SU-DHL-6 (cell line): ENCODE measurements at regions not wholly inside any gene's neighbourhood (a gene's known extent, or its start where the extent isn't known, plus 50 kb on each side); places are given as distances from the start of the nearest gene placed in this dataset.

Experiments
- H2AFZ ChIP-seq: fragments of 200-600 bp; sonication (generic); 2 replicates; pipeline ENCODE4 v1.6.1; 2014; ENCODE audit warnings: low read depth, mild to moderate bottlenecking, moderate library complexity, mixed read lengths, antibody characterized with exemption, low read length; ENCODE audit not compliant: severe bottlenecking
- H3F3A ChIP-seq: fragments of 200-600 bp; shearing (Covaris generic); 2 replicates; pipeline ENCODE4 v1.6.0; 2016; ENCODE audit warnings: antibody characterized with exemption, mild to moderate bottlenecking; ENCODE audit not compliant: insufficient read depth
- H3K27ac ChIP-seq: fragments of 200-600 bp; sonication (generic); 2 replicates; pipeline ENCODE4 v1.5.1; 2016; ENCODE audit warnings: low read depth, mild to moderate bottlenecking, low read length, moderate library complexity, mixed read lengths
- H3K27me3 ChIP-seq: fragments of 200-600 bp; sonication (generic), shearing (Covaris generic); 2 replicates; pipeline ENCODE4 v1.6.0; 2014; ENCODE audit warnings: mild to moderate bottlenecking, low read length
- H3K36me3 ChIP-seq: fragments of 200-600 bp; sonication (generic); 2 replicates; pipeline ENCODE4 v1.6.1; 2014; ENCODE audit warnings: mild to moderate bottlenecking, low read length, mixed read lengths
- H3K4me2 ChIP-seq: fragments of 300-600, 200-600 bp; shearing (Covaris generic), sonication (generic); 2 replicates; pipeline ENCODE4 v1.6.0; 2014; ENCODE audit warnings: low read length, low read depth, mild to moderate bottlenecking; ENCODE audit not compliant: poor library complexity, severe bottlenecking
- H3K4me3 ChIP-seq: fragments of 200-600 bp; sonication (generic); 2 replicates; pipeline ENCODE4 v1.5.1; 2014; ENCODE audit warnings: antibody characterized with exemption, low read length, mild to moderate bottlenecking, mixed read lengths; ENCODE audit not compliant: insufficient read depth, poor library complexity, severe bottlenecking
- H3K79me2 ChIP-seq: fragments of 200-600 bp; sonication (generic); 2 replicates; pipeline ENCODE4 v1.6.1; 2014; ENCODE audit warnings: mild to moderate bottlenecking, low read length, moderate library complexity; ENCODE audit not compliant: insufficient read depth
- H3K9ac ChIP-seq: fragments of 200-600 bp; sonication (generic); 2 replicates; pipeline ENCODE4 v1.7.0; 2014; ENCODE audit warnings: mild to moderate bottlenecking, low read length
- H3K9me2 ChIP-seq: fragments of 200-600 bp; sonication (generic); replicated peaks from 2 replicates; pipeline ENCODE4 v1.6.1; 2014; ENCODE audit warnings: low read length; ENCODE audit not compliant: insufficient read depth
- H3K9me3 ChIP-seq: fragments of 200-600 bp; sonication (generic); 2 replicates; pipeline ENCODE4 v1.6.1; 2014; ENCODE audit warnings: low read length, mixed read lengths; ENCODE audit not compliant: insufficient read depth
- H4K20me1 ChIP-seq: fragments of 200-600 bp; sonication (generic); 2 replicates; pipeline ENCODE4 v1.6.1; 2014; ENCODE audit warnings: low read depth, mild to moderate bottlenecking, antibody characterized with exemption, low read length, moderate library complexity, mixed read lengths
- EZH2phosphoT487 ChIP-seq: fragments of 200-600 bp; sonication (generic), shearing (Covaris generic); conservative IDR thresholded peaks from 2 replicates; pipeline ENCODE4 v1.6.1; 2018; ENCODE audit warnings: mild to moderate bottlenecking, antibody characterized with exemption, low read length, moderate library complexity, mixed read lengths
- TF ChIP-seq, protein P1 (sequence below): fragments of 200-600 bp; sonication (generic); IDR thresholded peaks from one replicate; pipeline ENCODE4 v1.5.1; 2017; ENCODE audit warnings: antibody characterized with exemption, mild to moderate bottlenecking, low read length, moderate library complexity; ENCODE audit not compliant: insufficient read depth, poor library complexity, severe bottlenecking

DNA sequence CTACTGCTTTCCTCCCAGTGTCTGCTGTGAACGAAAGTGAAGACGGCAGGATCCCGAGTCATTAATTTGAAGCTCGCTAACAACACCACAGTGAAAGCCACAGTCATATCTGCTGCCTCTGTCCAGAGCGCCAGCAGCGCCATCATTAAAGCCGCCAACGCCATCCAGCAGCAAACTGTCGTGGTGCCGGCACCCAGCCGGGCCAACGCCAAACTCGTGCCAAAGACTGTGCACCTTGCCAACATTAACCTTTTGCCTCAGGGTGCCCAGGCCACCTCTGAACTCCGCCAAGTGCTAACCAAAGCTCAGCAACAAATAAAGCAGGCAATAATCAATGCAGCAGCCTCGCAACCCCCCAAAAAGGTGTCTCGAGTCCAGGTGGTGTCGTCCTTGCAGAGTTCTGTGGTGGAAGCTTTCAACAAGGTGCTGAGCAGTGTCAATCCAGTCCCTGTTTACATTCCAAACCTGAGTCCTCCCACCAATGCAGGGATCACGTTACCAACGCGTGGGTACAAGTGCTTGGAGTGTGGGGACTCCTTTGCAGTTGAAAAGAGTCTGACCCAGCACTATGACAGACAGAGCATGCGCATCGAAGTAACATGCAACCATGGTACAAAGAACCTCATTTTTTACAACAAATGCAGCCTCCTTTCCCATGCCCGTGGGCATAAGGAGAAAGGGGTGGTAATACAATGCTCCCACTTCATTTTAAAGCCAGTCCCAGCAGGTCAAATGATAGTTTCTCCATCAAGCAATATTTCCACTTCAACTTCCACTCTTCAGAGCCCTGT lies 94.8 kb upstream of the KCNMA1 start:
- TF ChIP-seq, protein P1, sequence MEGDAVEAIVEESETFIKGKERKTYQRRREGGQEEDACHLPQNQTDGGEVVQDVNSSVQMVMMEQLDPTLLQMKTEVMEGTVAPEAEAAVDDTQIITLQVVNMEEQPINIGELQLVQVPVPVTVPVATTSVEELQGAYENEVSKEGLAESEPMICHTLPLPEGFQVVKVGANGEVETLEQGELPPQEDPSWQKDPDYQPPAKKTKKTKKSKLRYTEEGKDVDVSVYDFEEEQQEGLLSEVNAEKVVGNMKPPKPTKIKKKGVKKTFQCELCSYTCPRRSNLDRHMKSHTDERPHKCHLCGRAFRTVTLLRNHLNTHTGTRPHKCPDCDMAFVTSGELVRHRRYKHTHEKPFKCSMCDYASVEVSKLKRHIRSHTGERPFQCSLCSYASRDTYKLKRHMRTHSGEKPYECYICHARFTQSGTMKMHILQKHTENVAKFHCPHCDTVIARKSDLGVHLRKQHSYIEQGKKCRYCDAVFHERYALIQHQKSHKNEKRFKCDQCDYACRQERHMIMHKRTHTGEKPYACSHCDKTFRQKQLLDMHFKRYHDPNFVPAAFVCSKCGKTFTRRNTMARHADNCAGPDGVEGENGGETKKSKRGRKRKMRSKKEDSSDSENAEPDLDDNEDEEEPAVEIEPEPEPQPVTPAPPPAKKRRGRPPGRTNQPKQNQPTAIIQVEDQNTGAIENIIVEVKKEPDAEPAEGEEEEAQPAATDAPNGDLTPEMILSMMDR = no peak
- no peak for TF ChIP-seq EZH2phosphoT487
- H3K9ac ChIP-seq = no peak overlapping the region

DNA sequence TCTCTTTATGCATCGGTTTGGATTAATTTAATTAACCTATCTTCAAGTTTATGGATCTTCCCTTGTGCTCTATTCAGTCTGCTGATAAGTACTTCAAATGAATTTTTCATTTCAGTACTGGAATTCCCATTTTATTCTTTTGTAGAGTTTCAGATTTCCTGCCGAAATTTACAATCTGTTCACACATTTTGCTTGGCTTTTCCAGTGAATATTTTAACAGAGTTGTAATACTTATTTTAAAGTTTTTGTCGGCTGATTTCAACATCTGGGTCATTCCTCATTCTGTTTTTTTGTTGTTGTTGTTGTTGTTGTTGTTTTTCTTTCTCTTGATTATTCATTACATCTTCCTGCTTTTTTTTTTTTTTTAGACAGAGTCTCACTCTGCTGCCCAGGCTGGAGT lies 89.9 kb upstream of the KCNMA1 start:
- no peaks in the 10 kb centered on the region for H4K20me1 ChIP-seq
- H3K9me3 ChIP-seq = no peaks in the 10 kb centered on the region
- H3K27ac ChIP-seq = no peak overlapping the region
- no peaks in the 10 kb centered on the region for H3K27me3 ChIP-seq
- no peak overlapping the region for H3K9ac ChIP-seq
- no peaks in the 10 kb centered on the region for H3K79me2 ChIP-seq
- no peak overlapping the region for H3K4me2 ChIP-seq
- no peaks in the 10 kb centered on the region for H3K36me3 ChIP-seq
- no peak overlapping the region for H3K4me3 ChIP-seq
- H2AFZ ChIP-seq = no peak overlapping the region
- TF ChIP-seq, protein P1 = no peak
- H3K9me2 ChIP-seq = no peaks in the 10 kb centered on the region
- H3F3A ChIP-seq = no peaks in the 10 kb centered on the region

More for the DNA sequence above, 94.8 kb upstream of the KCNMA1 start:
- Histone ChIP-seq H4K20me1 (no peaks in the 10 kb centered on the region), H3K4me2 (no peak overlapping the region), H2AFZ (no peak overlapping the region), H3F3A (no peaks in the 10 kb centered on the region), H3K4me3 (no peak overlapping the region), H3K27ac (no peak overlapping the region), H3K79me2 (no peaks in the 10 kb centered on the region), H3K9me3 (no peaks in the 10 kb centered on the region), H3K9me2 (no peaks in the 10 kb centered on the region), H3K36me3 (no peaks in the 10 kb centered on the region), H3K27me3 (no peaks in the 10 kb centered on the region)

DNA sequence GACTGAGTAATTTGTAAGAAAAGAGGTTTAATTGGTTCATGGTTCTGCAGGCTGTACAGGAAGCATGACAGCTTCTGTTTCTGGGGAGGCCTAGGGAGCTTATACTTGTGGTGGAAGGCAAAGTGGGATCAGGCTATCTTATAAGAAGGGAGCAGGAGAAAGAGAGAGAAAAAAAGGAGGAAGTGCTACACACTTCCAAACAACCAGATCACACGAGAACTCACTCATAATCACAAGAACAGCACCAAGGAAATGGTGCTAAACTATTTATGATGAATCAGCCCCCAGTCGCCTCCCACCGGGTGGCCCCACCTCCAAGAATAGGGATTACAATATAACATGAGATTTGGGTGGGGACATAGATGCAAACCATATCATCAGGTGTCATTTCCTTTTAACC lies 89.1 kb upstream of the KCNMA1 start:
- Histone ChIP-seq H3K9ac (no peak overlapping the region), H3K4me3 (no peak overlapping the region), H3K79me2 (no peaks in the 10 kb centered on the region), H3K27ac (no peak overlapping the region), H3K27me3 (no peaks in the 10 kb centered on the region), H3K9me2 (no peaks in the 10 kb centered on the region), H4K20me1 (no peaks in the 10 kb centered on the region), H3K36me3 (no peaks in the 10 kb centered on the region), H3K4me2 (no peak overlapping the region), H3F3A (no peaks in the 10 kb centered on the region), H2AFZ (no peak overlapping the region), H3K9me3 (no peaks in the 10 kb centered on the region)
- TF ChIP-seq EZH2phosphoT487 = no peak
- TF ChIP-seq, protein P1 = no peak
